ENCODE measurements at regions not wholly inside any gene's neighbourhood (a gene's known extent, or its start where the extent isn't known, plus 50 kb on each side); places are given as distances from the start of the nearest gene placed in this dataset.

DNA sequence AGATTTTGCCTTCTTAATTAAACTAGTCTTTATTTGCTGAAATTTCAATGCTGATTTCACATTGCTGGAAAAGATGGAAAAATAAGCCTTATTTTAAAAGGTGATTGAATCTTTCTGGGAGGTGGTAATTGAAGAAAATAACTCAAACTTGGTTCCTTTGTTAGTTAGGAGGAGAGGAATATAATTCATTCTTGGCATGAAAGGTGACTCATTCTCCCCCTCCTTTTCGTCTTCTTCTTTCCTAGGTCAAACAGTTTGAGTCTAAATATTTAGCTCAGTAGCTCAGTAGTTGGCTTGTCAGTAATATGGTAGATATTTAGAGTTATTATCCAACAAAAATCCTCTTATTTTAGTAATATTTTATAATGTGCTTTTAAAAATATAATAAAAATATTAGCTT lies 353.9 kb upstream of the MEF2C start:
- Histone ChIP-seq H3K9me3 (no peaks in the 10 kb centered on the region), H3K4me1 (ENCODE audit: control insufficient read depth in 1 of 2, insufficient read depth in 1 of 2, low read depth in 1 of 2, low read length in 1 of 2) (no peaks in the 10 kb centered on the region), H3K27me3 (no peaks in the 10 kb centered on the region), H3K4me3 (ENCODE audit: low read depth in 1 of 2, low read length in 1 of 2) (no peak overlapping the region), H3K27ac (no peak overlapping the region), H3K36me3 (no peaks in the 10 kb centered on the region)
- TF ChIP-seq, protein P1, sequence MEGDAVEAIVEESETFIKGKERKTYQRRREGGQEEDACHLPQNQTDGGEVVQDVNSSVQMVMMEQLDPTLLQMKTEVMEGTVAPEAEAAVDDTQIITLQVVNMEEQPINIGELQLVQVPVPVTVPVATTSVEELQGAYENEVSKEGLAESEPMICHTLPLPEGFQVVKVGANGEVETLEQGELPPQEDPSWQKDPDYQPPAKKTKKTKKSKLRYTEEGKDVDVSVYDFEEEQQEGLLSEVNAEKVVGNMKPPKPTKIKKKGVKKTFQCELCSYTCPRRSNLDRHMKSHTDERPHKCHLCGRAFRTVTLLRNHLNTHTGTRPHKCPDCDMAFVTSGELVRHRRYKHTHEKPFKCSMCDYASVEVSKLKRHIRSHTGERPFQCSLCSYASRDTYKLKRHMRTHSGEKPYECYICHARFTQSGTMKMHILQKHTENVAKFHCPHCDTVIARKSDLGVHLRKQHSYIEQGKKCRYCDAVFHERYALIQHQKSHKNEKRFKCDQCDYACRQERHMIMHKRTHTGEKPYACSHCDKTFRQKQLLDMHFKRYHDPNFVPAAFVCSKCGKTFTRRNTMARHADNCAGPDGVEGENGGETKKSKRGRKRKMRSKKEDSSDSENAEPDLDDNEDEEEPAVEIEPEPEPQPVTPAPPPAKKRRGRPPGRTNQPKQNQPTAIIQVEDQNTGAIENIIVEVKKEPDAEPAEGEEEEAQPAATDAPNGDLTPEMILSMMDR (IDR thresholded peaks at IDR 0.05), result no peak

DNA sequence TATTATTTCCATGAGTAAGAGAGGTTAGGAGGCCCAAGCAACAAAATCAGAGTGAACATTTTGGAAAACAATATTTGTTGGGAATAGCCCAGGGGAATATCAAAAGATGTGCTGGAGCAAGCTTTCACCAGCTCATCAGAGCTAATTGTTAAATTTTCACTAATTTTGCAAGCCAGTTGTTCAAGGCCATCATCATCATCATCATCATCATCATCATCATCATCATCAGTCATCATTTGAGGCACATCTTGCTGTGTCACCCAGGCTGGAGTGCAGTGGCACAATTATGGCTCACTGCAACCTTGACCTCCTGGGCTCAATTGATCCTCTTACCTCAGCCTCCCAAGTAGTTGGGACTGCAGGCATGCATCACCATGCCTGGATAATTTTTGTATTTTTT lies 350.5 kb upstream of the MEF2C start:
- Histone ChIP-seq H3K27ac (no peak overlapping the region), H3K36me3 (no peaks in the 10 kb centered on the region), H3K27me3 (no peaks in the 10 kb centered on the region), H3K9me3 (no peaks in the 10 kb centered on the region), H3K4me3 (ENCODE audit: low read depth in 1 of 2, low read length in 1 of 2) (no peak overlapping the region), H3K4me1 (ENCODE audit: control insufficient read depth in 1 of 2, insufficient read depth in 1 of 2, low read depth in 1 of 2, low read length in 1 of 2) (no peaks in the 10 kb centered on the region)
- TF ChIP-seq, protein P1 (IDR thresholded peaks at IDR 0.05), result no peak

DNA sequence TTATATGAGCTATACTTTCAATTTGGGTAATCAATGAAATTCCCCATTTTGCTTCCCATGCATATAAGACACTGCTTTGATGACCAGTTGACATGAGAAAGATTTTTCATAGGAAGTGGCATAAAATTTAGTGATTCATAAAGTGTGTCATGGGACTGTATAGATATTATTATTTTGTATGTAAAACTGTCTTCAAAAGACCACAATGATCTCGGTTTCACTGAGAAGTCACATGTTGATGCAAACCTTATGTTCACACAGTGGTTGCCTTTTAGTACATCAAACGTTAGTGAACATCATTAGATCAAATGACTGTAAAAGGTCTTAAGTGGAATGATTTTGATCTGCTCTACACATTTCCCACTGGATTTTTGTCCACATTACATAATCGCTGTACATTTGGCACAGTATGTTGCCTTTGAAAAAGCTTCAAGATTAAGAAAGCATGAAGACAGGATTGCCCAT lies 349.2 kb upstream of the MEF2C start:
- TF ChIP-seq, protein P1 (IDR thresholded peaks at IDR 0.05), result no peak
- Histone ChIP-seq H3K9me3 (no peaks in the 10 kb centered on the region), H3K36me3 (no peaks in the 10 kb centered on the region), H3K27me3 (no peaks in the 10 kb centered on the region), H3K4me3 (ENCODE audit: low read depth in 1 of 2, low read length in 1 of 2) (no peak overlapping the region), H3K4me1 (ENCODE audit: control insufficient read depth in 1 of 2, insufficient read depth in 1 of 2, low read depth in 1 of 2, low read length in 1 of 2) (no peaks in the 10 kb centered on the region), H3K27ac (no peak overlapping the region)

DNA sequence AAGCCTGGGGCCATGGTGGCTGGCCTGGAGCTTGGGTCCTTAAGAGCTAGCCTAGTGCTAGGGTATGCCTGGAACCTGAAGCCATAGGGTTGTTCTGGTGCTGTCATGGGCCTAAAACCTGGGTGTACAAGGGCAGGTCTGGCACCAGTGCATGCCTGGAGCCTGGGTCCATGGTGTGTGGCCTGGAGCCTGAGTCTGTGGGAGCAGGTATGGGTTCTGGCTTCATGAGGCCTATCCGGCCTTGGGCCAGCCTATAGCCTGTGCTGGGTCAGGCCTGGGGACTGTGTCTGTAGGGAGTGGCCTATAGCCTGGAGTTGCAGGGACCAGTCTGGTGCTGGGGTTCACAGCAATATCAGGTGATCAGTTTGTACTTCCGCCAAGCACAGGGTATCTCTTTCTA lies 347.2 kb upstream of the MEF2C start:
- TF ChIP-seq, protein P1 (IDR thresholded peaks at IDR 0.05), result no peak
- Histone ChIP-seq H3K4me3 (ENCODE audit: low read depth in 1 of 2, low read length in 1 of 2) (no peak overlapping the region), H3K27me3 (no peaks in the 10 kb centered on the region), H3K4me1 (ENCODE audit: control insufficient read depth in 1 of 2, insufficient read depth in 1 of 2, low read depth in 1 of 2, low read length in 1 of 2) (no peaks in the 10 kb centered on the region), H3K27ac (no peak overlapping the region), H3K36me3 (no peaks in the 10 kb centered on the region), H3K9me3 (no peaks in the 10 kb centered on the region)

DNA sequence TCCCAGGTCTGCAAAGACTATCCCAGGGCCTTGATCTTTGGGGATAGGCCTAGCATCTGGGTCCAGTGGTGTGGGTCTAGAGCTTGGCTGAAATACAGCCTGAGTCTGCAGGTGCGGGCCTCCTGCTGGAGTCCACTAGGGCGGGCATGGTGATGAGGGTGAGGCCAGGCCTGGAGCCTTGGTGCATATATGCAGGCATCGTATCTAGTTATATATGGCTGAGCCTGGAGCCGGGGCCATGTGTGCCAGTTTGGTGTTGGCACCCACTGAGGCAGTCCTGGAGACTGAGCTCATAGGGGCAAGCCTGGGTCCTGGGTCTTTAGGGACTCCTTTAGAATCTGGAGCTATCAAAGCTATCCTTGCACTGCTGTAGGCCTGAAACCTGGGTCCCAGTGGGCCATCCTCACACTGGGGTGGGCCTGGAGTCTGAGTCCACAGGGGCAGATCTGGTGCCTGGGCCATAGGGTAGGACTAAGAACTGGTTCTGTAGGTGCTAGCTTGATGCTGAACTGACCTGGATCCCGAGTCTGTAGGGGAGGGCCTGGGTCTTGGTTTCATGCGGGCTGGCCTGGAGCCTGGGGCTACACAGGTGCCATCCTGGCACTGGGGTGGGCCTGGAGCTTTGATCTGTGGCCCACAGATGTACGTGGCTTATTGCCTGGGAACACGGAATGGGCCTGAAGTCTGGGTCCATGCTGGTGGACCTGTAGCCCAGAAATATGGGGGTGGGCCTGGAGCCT lies 346.5 kb upstream of the MEF2C start:
- H3K36me3 ChIP-seq, result no peaks in the 10 kb centered on the region
- TF ChIP-seq, protein P1 (IDR thresholded peaks at IDR 0.05), result no peak
- H3K27me3 ChIP-seq, result no peaks in the 10 kb centered on the region
- no peaks in the 10 kb centered on the region for H3K4me1 ChIP-seq (ENCODE audit: control insufficient read depth in 1 of 2, insufficient read depth in 1 of 2, low read depth in 1 of 2, low read length in 1 of 2)
- H3K4me3 ChIP-seq (ENCODE audit: low read depth in 1 of 2, low read length in 1 of 2), result no peak overlapping the region
- H3K9me3 ChIP-seq, result no peaks in the 10 kb centered on the region
- H3K27ac ChIP-seq, result no peak overlapping the region

Measured in neutrophil (primary cell).